ENCODE measurements at regions not wholly inside any gene's neighbourhood (a gene's known extent, or its start where the extent isn't known, plus 50 kb on each side); places are given as distances from the start of the nearest gene placed in this dataset.

DNA sequence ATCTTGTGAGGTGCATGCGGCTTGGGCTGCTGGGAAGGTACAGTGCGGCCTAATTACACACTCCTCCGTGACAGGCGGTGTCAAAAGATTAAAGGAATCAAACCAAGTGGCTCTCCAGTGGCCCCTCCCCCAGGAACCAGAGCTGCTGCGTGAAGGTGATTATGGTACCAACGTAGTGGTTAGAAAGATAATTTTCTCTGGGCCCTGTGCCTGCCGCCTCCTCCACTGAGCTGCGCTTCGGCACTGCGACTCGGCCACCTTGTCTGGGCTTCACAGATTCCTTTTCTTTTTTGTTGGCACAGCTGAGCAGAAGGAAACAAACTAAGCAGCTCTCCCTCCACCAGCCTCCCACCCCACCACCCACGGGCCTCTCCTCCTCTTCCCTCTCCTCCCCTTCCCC, 113.2 kb upstream of the SDK2 start:
- no peak for DNase-seq

DNA sequence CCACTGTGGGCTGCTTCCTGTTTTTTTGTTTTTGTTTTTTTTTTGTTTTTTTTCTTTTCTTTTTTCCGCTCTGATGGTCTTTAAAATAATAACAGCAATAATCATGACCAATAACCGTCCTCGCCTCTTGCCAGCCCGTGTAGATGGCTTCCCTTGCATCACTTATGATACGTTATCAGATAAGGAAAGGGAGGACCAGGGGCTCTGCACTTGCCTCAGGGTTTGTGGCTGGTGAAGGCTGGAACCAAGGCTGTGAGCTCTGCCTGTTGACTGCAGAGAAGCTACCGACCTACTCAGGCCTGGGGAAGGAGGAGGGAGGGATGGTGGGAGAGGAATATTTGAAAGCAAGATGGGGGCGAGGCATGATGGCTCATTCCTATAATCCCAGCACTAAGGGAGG, 114.0 kb upstream of the SDK2 start:
- DNase-seq, result no peak

DNA sequence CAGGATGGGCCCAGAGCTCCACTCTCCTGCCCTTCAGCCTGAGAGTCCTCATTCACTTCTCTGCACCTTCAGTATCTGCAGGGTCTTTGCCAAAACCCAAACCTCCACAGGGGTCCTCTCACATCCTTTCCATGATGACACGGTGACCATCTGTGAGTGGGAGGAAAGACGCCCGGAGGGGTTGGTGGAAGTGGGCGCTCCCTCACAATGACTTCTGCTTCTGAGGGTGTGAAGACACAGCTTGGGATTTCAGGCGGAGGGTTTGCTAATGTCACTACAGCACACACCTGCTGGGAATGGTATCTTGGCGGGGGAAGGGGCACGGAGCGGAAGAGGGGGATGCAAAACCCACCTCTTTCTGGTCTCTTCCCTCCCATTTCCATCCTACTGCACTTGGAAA, 115.1 kb upstream of the SDK2 start:
- no peak for DNase-seq

DNA sequence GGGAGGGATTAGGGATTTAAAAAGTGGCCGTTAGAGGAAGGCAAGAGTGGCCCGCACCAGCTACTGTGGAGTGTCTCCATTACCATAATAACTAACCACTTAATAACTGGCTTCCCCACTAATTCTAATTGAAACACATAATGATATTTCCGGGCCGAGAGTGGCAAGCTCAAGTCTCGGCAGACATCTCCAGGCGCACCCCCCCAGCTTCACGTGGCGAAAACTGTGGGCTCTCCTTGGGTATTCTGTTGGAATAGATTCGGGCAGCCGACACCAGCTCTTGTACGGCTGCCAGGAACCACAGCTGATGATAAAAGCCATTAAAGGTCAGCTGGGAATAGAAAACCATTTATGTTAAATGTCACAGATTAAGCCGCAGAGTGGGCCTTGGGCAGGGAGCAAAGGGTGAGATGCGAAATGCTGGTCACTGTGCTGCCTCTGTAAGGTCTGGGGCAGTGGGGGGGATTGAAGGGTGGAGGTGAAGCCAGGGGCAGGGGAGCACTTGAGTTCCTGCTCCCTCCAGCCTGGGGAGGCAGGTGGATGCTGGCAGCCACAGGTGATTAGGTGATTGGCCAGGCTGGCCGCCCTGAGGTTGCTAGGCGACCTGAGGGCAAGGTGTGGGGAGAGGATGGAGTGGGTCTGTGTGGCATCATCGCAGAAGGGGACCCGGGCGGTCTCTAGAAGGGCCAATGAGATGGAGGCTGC, 115.6 kb upstream of the SDK2 start:
- DNase-seq, result no peak

DNA sequence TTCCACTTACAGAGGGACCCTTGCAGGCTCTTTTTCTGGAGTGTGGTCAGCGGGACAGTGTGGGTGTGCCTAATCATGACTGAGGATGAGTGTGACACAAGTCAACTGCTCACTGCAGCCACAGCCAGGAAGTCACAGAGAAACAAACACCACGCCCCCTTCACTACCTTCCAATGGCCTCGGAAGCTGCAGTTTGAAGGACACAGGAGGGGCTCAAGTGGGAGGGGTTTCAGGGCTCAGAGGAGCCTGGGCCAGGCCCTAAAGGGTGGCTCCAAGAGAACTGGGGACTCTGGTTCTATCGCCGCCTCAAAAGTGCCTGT, 116.2 kb upstream of the SDK2 start:
- no peak for DNase-seq

DNA sequence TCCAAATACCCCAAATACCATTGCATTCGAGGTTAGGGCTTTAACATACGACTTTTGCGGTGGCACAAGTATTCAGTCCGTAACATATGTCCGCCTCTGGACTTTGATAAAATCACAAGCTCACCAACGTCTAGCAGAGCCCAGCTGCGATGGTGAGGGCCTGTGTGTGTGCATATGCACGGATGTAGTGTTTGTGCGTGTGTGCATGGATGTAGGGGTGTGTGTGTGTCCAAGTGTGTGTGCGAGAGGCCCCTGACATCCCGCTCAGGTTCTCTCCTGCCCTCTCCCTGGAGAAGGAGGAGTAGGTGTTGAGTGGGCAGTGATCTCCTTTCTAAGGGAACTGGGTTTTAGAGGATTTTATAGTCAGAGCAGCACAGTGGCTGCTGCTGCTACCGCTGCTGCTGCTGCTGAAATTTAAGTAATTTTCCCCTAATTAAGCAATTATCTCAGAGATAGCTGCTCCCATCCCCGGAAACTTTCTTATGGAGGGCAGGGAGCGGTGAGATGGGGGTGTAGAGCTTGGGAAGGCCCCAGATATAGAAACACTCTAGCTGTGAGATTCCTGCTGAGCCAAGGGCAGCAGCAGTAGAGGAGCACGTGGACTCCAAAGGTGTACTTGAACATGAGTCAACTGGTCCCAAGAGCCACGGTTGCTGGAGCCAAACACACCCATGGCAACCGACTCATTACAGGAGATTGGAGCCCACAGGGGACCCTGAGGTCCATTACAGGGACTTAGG, 121.7 kb upstream of the SDK2 start:
- peak; percentile 70 to 76 for DNase-seq

DNA sequence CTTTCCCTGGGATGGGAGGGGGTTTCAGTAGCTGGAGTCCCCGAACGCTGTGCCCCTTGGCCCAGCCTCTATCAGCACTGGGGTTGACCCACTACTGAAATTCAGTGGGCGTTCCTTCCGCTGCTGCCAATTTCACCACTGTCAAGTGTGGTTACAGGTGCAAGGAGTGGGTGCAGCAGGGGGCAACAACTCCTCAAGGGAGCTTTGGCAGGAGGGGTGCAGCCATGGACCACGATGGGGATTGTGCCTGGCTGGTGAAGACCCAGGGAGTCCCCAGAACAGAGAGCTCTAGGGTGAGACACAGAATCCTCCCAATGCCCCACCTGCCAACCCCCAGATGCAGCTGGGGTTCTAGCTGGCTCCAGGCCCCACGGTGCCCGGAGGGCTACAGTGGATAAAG, 123.5 kb upstream of the SDK2 start:
- DNase-seq, result no peak

DNA sequence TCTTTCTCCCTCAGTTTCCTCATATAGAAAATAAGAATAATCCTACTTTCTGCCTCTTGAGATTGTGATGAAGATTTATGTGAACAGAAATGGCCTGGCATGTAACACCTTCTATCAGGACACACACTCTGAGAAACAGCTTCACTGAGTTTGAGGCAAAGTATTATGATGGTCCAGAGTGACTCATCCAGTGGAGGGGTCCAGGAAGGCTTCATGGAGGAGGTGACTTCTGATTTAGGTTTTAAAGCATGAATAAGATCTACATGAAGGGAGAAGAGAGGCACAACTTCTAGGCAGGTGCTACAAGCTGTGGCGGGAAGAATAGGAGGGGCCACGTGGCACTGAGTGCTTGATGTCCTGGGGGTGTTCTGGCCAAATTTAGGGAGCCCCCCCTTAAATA, 124.4 kb upstream of the SDK2 start:
- no peak for DNase-seq

DNA sequence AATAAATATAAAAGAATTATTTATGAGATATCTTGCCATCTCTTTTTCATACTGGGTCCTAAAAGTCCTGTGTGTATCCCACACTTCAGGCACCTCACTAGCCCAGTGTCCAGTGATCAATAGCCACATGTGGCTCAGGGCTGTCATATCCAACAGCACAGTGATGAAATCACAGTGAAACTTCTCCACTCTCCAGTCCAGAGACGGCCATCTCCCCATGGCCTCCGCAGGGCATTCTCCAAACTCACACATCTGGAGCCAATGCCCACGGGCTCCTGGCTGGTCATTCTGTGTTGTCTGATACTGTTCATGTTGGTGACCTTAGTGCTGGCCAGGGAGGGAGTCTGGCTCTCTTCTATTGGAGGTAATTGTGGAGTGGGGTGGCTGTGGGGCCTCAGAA, 125.2 kb upstream of the SDK2 start:
- no peak for DNase-seq

DNA sequence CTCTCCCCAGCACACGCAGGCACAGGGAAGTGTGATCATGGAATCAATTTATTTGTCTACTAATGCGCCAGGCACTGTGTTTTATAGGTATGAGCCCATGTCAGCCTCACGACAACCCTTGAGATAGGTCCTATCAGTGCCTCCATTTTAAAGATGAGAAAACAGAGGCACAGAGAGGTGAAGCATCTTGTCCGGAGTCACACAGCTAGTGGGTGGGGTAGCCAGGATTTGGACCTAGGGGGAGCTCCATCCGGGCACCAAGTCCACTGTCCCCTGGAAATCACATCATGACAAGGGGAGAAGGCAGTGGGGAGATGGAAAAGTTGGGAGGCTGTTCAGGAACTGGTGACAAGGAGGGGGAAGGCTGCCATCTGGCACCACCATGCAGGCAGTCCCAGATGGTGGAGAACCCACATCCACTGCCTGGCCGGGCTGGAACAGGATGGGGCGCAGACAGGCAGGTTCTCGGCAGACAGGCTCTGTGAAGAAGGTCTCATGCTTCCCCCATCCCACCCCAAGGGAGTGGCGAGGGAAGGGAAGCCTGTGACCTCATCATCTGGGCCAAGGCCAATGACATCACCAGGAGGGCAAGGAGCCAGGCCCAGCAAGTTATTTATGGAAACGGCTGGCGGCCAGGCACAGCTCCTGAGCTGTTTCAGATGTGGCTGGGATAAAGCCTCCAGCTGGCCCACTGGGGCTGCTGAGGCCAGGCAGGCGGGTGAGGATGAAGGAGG, 126.0 kb upstream of the SDK2 start:
- no peak for DNase-seq

DNA sequence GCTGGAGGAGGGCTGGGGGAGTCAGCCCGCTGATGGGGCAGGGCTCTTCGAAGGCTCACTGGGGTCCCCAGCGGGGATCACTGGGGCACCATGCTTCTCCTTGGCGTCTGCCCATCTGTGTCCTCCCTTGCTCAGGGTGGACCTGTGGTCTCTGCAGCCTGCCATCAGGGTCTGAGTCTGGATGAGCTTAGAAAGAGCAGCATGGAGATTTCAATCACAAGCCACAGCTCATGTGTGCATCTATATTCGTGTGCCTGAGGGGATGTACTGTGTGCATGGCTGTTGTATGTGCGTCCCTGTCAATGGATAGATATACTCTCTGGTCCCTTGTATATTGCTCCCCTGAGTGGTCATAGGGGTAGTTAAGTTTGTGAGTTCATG, 126.6 kb upstream of the SDK2 start:
- DNase-seq, result no peak

DNA sequence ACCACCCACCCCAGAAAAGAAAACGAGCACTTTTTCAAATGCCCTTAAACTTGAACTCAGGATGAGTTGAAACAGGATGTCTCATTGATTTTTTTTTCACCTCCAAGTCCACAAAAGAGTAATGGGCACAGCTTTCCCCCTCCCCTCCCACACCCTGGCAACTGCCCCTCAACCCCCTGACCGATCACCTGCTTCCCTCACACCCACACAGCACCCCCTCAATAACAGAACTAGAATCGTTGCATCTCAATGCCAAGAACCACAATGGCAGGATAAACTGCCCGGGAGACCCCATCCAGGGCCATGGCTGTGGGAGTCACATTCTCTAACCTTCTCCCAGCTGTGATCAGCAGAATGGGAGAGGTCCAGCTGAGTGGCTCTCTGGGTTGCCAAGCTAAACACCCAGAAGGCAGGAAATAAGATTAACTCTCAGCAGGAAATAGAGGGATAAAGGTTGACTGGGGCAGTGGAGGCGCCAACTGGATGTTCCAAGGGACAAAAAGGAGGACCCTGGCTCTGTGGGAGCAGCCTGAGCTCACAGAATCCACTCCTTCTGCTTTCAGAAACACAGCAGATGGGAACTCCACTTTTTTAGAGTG, 128.0 kb upstream of the SDK2 start:
- no peak for DNase-seq

DNA sequence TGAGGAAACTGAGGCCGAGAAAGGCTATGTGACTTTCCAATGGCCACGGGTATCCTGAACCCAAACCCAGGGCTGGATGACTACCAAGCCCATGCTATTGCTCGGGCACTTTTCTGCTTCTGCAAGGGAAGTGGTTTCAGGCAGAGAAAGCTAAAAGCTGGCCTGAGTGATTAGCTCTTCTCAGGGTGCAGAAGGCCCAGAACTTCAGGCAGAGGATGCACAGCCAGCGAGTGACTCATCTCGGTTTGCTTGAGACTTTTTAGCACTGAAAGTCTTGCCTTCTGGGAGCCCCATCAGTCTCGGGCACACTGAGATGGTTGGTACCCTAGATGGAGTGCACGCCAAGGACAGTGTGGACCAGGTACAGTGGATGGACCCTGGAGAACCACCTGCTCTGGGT, 129.5 kb upstream of the SDK2 start:
- no peak for DNase-seq

DNA sequence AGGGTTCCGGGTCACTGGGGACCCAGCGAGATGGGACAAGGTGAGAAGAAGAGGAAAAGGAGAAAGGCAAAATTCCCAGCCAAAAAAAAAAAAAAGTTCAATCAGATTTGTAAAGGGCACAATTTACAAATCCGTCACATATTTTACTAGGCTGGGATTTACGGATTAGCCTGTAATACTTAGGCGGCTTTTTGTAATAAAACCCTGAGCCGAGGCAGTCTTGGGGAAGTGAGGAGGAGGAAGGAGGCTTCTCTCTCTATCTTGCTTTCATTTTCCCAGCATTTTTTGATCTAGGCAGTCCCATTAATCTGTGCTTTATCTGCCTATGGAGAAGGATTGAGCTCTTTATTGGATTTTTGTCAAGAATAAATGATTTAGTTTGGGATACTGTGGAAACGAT, 130.6 kb upstream of the SDK2 start:
- no peak for DNase-seq

DNA sequence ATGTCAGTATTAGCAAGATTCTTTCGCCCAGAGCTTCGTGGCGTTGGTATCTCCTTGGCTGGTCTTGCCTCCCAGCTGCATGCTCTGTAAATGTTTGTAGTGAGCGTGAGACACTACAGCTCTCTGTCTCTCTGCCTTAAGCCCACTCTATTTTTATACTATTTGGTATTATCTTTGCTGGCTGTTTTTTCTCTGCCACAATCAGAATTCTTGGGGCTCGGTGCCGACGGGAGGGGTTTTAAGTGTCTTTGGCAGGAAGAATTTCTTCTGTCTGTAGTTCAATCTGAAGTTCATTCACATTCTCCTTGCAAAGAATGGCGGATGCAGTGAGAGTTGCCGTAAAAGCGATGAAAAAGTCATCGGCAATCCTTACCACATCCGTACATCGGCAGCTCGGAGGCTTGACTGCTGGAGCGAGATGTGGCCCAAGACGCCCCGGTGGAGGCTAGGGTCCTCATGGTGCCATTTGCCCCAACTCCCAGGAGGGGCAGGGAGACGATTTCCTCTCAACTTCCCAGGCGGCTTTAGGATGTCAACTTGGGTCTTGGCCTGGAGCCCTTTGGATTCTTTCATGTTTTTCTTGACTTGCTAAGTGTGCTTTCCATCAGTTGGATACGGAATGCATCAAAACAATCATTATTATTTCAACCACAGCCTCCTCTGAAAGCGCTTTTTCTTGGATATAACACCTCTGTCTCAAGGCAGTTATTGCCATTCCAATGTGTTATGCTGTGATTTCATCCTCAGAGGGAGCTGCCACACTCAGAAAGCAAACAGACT, 132.3 kb upstream of the SDK2 start:
- no peak for DNase-seq

DNA sequence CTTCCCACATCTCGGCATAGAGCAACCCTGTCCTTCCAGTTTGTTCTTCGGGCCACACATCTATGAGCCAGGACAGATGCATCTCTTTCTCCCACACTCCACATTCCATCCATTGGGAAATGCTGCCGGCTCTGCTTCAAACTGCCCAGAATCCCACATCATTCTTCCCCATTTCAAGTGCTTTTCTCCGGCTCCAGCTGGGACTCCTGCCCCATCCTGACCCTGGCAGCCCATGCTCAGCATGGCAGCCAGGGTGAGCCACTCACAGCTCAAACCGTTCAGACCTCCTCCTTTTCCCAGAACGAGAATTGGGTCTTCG, 132.8 kb upstream of the SDK2 start:
- DNase-seq, result no peak

DNA sequence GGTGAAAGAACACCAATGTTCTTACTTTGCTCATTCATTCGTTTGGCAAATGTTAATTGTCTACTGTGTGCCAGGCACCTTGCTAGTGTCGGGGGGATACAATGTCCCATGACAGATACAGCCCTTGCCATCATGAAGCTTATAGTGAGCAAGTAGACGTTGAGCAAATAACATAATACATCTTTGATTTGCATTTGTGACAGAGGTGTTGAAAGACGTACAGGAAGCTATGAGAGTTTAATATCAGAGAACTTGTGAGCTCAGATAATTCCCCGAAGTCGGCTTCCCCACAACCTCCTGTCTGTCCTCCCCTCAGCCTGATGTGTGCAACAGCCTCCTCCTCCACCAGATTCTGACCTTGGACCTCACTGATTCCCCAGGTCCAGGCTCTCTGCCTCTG, 138.0 kb upstream of the SDK2 start:
- DNase-seq, result no peak

DNA sequence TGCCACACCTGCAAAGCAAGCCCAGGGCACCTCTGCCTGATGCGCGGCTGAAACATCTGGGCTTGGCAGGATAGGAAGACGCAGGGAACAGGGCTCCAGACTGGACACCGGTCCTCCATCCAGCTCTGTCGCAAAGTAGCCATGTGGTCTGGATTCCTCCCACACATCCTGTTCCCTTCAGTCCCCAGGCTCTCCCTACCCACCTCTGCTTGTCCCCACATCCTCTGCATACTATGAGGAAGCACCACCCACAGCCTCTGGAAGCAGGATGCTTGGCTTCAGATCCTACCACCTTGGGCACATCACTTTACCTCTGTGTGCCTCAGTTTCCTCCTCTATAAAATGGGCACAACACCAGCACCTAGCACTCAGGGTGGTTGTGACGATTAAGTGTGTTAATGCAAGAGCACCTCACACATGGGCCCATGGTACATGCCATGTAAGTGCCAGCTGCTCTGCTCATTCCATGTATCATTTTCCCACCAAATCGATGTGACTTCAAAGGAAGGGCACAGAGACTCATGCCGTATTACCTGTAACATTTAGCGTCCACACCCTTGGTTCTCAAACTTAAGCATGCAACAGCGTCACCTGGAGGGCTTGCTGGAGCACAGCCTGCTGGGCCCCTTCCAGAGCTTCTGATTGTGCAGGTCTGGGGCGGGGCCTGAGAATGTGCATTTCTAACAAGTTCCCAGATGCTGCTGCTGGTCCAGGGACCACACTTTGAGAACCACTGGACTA, 138.6 kb upstream of the SDK2 start:
- no peak for DNase-seq

DNA sequence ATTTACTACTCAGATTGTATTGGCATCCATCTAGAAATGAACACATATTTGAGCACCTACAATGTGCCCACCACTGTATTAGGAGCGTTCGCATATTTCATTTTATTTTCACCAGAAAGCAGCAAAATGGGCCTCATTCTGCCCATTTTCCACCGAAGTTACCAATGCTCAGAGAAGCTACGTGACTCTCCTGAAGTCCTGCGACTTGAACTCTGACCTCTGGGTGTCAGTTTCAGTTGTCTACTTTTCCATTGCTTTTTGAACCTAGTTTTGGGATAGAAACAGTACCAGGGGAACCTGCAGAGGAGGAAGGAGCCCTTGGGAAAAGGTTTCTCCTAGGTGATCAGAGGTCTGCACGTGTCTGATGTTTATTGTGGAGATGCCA, 139.1 kb upstream of the SDK2 start:
- DNase-seq, result no peak

DNA sequence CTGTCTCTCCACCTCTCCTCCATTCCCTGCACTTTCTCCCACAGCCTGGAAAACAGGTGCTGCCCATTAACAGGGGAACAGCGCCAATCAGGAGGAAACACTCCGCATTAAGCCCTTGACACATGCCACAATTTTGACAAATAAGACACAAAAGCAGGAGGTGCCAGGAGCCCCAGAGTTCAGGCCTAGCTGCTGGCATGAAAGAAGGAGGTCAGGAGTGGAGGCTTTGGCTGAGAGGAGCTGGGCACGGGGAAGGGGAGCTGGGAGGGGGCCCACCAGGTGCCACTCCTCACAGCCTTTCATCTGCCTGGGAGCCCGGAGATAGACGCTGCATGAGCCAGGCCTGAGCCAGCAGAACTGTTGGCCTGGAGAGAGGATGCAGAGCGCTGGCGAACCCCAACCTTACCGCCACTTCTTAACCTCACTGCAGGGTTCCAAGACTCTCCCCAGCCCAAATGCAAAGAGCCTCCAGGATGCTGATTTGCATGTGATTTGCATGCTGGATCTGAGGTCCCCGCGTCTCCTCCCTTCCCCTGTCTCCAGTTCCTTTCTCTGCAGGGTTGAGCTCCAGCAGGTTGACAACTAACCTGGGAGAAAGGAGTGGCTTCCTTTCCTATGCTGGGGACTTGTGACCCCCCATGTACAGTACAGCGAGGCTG, 139.8 kb upstream of the SDK2 start:
- DNase-seq, result no peak

DNA sequence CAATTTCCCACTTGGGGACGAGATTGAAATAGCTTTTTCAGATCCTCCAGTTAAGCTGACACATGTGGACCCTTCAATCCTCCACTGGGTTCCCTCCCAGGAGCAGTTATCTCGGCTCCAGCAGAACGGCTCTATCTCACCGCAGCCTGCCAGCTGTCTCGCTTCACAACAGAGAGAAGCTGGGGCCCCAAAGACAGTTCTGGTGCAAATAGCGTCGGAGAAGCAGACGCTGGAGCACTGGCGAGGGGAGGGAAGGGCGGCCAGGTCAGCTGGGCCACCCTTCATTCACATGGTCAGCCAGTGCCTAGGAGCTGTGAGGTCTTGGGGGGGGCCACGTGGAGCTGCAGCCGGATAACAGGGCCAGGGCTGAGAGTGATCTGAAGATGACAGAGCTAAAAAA, 141.3 kb upstream of the SDK2 start:
- DNase-seq, result no peak
